Effector memory CD8-positive, alpha-beta T cell (primary cell): ENCODE measurements at regions not wholly inside any gene's neighbourhood (a gene's known extent, or its start where the extent isn't known, plus 50 kb on each side); places are given as distances from the start of the nearest gene placed in this dataset.
"Not testable (repeated sequence)": the region's sequence is repeated elsewhere in the genome, so short reads cannot be mapped to it uniquely, and the experiment has no call there.

Experiments
- ATAC-seq: fragments of 150-1000 bp; cut with Tn5 transposase; replicated peaks from 2 replicates; pipeline ENCODE4 v1.10.0; 2021; ENCODE audit warnings: mild to moderate bottlenecking, moderate library complexity
- DNase-seq, 3 experiments: peaks; one replicate each; pipeline ENCODE4 v3.0.0; 2021
- H3K27ac Mint-ChIP-seq, 2 donors: one replicate each; pipeline ENCODE4 v1.8.0; 2022; ENCODE audit warnings: mild to moderate bottlenecking in 2 of 2, mixed read lengths in 2 of 2, moderate library complexity in 2 of 2
- H3K27me3 Mint-ChIP-seq, 2 donors: one replicate each; pipeline ENCODE4 v1.8.0; 2022; ENCODE audit warnings: mixed read lengths in 2 of 2
- H3K36me3 Mint-ChIP-seq: one replicate; pipeline ENCODE4 v1.8.0; 2022; ENCODE audit warnings: mild to moderate bottlenecking, moderate library complexity, mixed read lengths; ENCODE audit not compliant: insufficient read depth
- H3K4me1 Mint-ChIP-seq, 2 donors: one replicate each; pipeline ENCODE4 v1.8.0; 2022; ENCODE audit warnings: low read depth in 2 of 2, mixed read lengths in 2 of 2
- H3K4me3 Mint-ChIP-seq, 2 donors: one replicate each; pipeline ENCODE4 v1.8.0; 2022; ENCODE audit warnings: mild to moderate bottlenecking in 2 of 2, mixed read lengths in 2 of 2, moderate library complexity in 2 of 2
- H3K9me3 Mint-ChIP-seq, 2 donors: one replicate each; pipeline ENCODE4 v1.8.0; 2022; ENCODE audit warnings: mixed read lengths in 2 of 2

- Mint-ChIP-seq H3K27me3 (no peaks in the 10 kb centered on the region), H3K27ac (no peak overlapping the region), H3K36me3 (no peaks in the 10 kb centered on the region), H3K4me1 (no peaks in the 10 kb centered on the region), H3K4me3 (no peak overlapping the region), H3K9me3 (no peaks in the 10 kb centered on the region)
- no peak for ATAC-seq
- DNase-seq = no peak
These were observed 207.6 kb upstream of the NR3C2 start for GRCh38 chr4:148649652-148650331.

- no peak overlapping the region for H3K4me3 Mint-ChIP-seq
- DNase-seq = no peak
- no peak for ATAC-seq
- no peaks in the 10 kb centered on the region for H3K36me3 Mint-ChIP-seq
- H3K27ac Mint-ChIP-seq = no peak overlapping the region
- H3K9me3 Mint-ChIP-seq = peaks cover 0 to 3% of the 10 kb centered on the region in 2 donors
- no peaks in the 10 kb centered on the region for H3K4me1 Mint-ChIP-seq
- H3K27me3 Mint-ChIP-seq = no peaks in the 10 kb centered on the region
These were observed 201.6 kb upstream of the NR3C2 start for GRCh38 chr4:148643851-148644250.

- no peak for ATAC-seq
- no peak overlapping the region for H3K4me3 Mint-ChIP-seq
These were observed 200.7 kb upstream of the NR3C2 start for GRCh38 chr4:148642907-148643306.

GRCh38 chr4:148638079-148638478 is 195.9 kb upstream of the NR3C2 start:
- H3K9me3 Mint-ChIP-seq = peaks cover 0 to 10% of the 10 kb centered on the region in 2 donors
- H3K4me1 Mint-ChIP-seq, H3K27me3 Mint-ChIP-seq, H3K36me3 Mint-ChIP-seq, DNase-seq, ATAC-seq, H3K27ac Mint-ChIP-seq, H3K4me3 Mint-ChIP-seq: not testable (repeated sequence)

More at GRCh38 chr4:148642907-148643306, 200.7 kb upstream of the NR3C2 start:
- H3K27me3 Mint-ChIP-seq = no peaks in the 10 kb centered on the region
- H3K36me3 Mint-ChIP-seq = no peaks in the 10 kb centered on the region
- H3K9me3 Mint-ChIP-seq = peaks cover 0 to 5% of the 10 kb centered on the region in 2 donors
- H3K4me1 Mint-ChIP-seq = no peaks in the 10 kb centered on the region
- H3K27ac Mint-ChIP-seq = no peak overlapping the region
- DNase-seq = no peak

DNA sequence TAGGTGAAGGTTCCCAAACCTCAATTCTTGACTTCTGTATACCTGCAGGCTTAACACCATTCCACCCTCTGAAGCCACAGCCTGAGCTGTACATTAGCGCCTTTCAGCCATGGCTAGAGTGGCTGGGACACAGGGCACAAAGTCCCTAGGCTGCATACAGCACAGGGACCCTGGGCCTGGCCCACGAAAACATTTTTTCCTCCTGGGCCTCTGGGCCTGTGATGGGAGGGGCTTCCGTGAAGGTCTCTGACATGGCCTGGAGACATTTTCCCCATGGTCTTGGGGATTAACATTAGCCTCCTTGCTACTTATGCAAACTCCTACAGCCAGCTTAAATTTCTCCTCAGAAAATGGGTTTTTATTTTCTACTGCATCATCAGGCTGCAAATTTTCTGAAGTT is 195.2 kb upstream of the NR3C2 start:
- not testable (repeated sequence) for ATAC-seq, H3K36me3 Mint-ChIP-seq, H3K27ac Mint-ChIP-seq, H3K4me3 Mint-ChIP-seq, DNase-seq, H3K27me3 Mint-ChIP-seq, H3K4me1 Mint-ChIP-seq, H3K9me3 Mint-ChIP-seq

DNA sequence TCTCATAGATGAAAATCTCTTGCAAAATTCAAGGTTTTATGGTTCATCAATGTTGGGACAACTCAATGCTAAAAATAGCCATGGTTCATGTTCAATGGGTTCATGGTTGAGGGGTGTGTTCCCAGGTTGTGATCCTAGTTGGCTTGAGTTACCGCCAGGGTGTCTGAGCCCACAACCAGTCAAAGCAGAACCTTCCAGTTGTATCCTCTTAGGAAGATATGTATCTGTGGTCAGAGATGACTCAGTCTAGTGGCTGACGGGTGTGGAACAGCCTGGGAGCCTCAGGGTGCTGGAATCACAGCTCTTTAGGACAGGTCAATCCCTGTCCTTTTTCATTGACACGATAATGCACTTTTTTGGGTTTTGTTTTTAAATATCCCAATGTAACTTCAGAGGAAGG is 192.3 kb upstream of the NR3C2 start:
- Mint-ChIP-seq H3K36me3 (no peaks in the 10 kb centered on the region), H3K27ac (no peak overlapping the region), H3K9me3 (peaks cover 0 to 9% of the 10 kb centered on the region in 2 donors), H3K4me1 (no peaks in the 10 kb centered on the region), H3K4me3 (no peak overlapping the region), H3K27me3 (no peaks in the 10 kb centered on the region)
- no peak for ATAC-seq
- no peak for DNase-seq

GRCh38 chr4:148633720-148634119 is 191.5 kb upstream of the NR3C2 start:
- Mint-ChIP-seq H3K27ac (no peak overlapping the region), H3K27me3 (no peaks in the 10 kb centered on the region), H3K4me1 (no peaks in the 10 kb centered on the region), H3K4me3 (no peak overlapping the region), H3K36me3 (no peaks in the 10 kb centered on the region), H3K9me3 (peaks cover 0 to 8% of the 10 kb centered on the region in 2 donors)
- ATAC-seq (no peak), DNase-seq (no peak)

DNA sequence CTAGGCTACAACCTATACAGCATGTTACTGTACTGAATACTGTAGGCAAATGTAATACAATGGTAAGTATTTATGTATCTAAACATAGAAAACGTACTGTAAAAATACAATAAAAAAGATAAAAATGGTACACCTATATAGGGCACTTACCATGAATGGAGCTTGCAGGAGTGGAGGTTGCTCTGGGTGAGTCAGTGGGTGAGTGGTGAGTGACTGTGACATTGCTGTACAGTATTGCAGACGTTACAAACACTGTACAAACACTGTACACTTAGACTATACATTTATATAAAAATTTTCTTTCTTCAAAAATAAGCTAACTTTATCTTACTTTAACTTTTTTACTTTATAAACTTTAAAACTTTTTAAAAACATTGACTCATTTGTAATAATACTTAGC is 190.3 kb upstream of the NR3C2 start:
- Mint-ChIP-seq H3K9me3 (peaks cover 0 to 5% of the 10 kb centered on the region in 2 donors), H3K4me3 (no peak overlapping the region), H3K27ac (no peak overlapping the region), H3K36me3 (no peaks in the 10 kb centered on the region), H3K4me1 (no peaks in the 10 kb centered on the region), H3K27me3 (no peaks in the 10 kb centered on the region)
- no peak for ATAC-seq
- no peak for DNase-seq

DNA sequence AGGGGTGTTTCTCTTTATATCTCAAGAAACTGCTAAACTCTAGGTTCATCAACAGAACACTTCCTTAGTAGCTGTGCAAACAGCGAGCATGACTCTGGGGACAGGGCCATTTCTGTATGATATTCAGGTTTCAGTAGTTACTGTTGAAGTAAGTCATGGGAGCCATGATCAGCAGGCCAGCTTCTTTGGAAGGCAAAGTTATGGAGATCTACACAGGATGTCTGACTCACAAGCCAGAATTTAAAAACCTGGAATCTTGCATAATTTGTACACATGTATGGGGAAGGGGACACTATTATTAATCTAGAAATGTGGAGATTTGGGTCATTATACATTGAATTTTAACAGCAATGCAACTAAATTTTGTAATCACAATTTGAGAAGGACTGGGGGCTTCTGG is 187.8 kb upstream of the NR3C2 start:
- Mint-ChIP-seq H3K4me3 (no peak overlapping the region), H3K27ac (no peak overlapping the region), H3K27me3 (no peaks in the 10 kb centered on the region), H3K4me1 (no peaks in the 10 kb centered on the region), H3K9me3 (peaks cover 2 to 8% of the 10 kb centered on the region in 2 donors), H3K36me3 (no peaks in the 10 kb centered on the region)
- ATAC-seq (no peak), DNase-seq (no peak)

DNA sequence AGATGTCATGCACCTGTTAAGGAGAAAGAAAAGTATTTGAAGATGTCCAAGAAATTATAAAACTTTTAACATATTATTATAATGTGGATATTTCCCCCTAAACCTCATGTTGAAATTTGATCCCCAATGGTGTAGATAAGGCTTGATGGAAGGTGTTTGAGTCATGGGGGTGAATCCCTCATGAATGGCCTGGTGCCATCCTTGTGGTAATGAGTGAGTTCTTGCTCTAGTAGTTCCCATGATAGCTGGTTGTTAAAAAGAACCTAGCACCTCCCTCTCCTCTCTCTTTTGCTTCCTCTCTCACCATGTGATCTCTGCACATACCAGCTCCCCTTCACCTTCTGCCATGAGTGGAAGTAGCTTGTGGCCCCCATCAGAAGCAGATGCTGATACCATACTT is 176.6 kb upstream of the NR3C2 start:
- Mint-ChIP-seq H3K27ac (no peak overlapping the region), H3K27me3 (no peaks in the 10 kb centered on the region), H3K4me3 (no peak overlapping the region), H3K9me3 (peaks cover 3 to 6% of the 10 kb centered on the region in 2 donors), H3K36me3 (no peaks in the 10 kb centered on the region), H3K4me1 (no peaks in the 10 kb centered on the region)
- ATAC-seq (no peak), DNase-seq (no peak)

- H3K27ac Mint-ChIP-seq = no peak overlapping the region
- no peak overlapping the region for H3K4me3 Mint-ChIP-seq
- H3K9me3 Mint-ChIP-seq = peaks cover 0 to 5% of the 10 kb centered on the region in 2 donors
- DNase-seq (no peak), ATAC-seq (no peak)
- H3K4me1 Mint-ChIP-seq = no peaks in the 10 kb centered on the region
- no peaks in the 10 kb centered on the region for H3K27me3 Mint-ChIP-seq
- no peaks in the 10 kb centered on the region for H3K36me3 Mint-ChIP-seq
These were observed 166.8 kb upstream of the NR3C2 start for GRCh38 chr4:148608968-148609367.

- not testable (repeated sequence) for H3K27ac Mint-ChIP-seq, H3K4me3 Mint-ChIP-seq, H3K9me3 Mint-ChIP-seq, DNase-seq, H3K27me3 Mint-ChIP-seq, ATAC-seq, H3K36me3 Mint-ChIP-seq, H3K4me1 Mint-ChIP-seq
These were observed 156.4 kb upstream of the NR3C2 start for GRCh38 chr4:148598418-148599207.

DNA sequence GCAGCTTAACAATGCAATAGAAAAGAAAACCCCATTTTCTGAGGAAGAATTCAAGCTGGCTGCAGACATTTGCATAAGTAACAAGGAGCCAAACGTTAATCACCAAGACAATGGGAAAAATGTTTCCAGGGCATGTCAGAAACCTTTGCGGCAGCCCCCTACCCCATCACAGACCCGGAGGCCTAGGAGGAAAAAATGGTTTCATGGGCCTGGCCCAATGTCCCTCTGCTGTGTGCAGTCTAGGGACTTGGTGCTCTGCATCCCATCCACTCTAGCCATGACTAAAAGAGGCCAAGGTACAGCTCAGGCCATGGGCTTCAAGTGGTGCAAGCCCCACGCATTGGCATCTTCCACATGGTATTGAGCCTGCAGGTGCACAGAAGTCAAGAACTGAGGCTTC is 147.0 kb upstream of the NR3C2 start:
- no peaks in the 10 kb centered on the region for H3K27me3 Mint-ChIP-seq
- no peak overlapping the region for H3K4me3 Mint-ChIP-seq
- DNase-seq (no peak), ATAC-seq (no peak)
- no peaks in the 10 kb centered on the region for H3K4me1 Mint-ChIP-seq
- no peak overlapping the region for H3K27ac Mint-ChIP-seq
- peaks cover 5 to 8% of the 10 kb centered on the region in 2 donors for H3K9me3 Mint-ChIP-seq
- H3K36me3 Mint-ChIP-seq = no peaks in the 10 kb centered on the region

- Mint-ChIP-seq H3K27me3 (no peaks in the 10 kb centered on the region), H3K4me1 (no peaks in the 10 kb centered on the region), H3K4me3 (no peak overlapping the region)
These were observed 133.4 kb upstream of the NR3C2 start for GRCh38 chr4:148575577-148575976.

More at GRCh38 chr4:148575577-148575976, 133.4 kb upstream of the NR3C2 start:
- DNase-seq (no peak), ATAC-seq (no peak)
- Mint-ChIP-seq H3K27ac (no peak overlapping the region), H3K36me3 (no peaks in the 10 kb centered on the region), H3K9me3 (no peaks in the 10 kb centered on the region)
